MM.1S (cell line): ENCODE measurements at regions not wholly inside any gene's neighbourhood (a gene's known extent, or its start where the extent isn't known, plus 50 kb on each side); places are given as distances from the start of the nearest gene placed in this dataset.
"Not testable (repeated sequence)": the region's sequence is repeated elsewhere in the genome, so short reads cannot be mapped to it uniquely, and the experiment has no call there.

Source experiments
- DNase-seq: peaks from one replicate; pipeline ENCODE4 v3.0.0-alpha.2; 2015
- H2AFZ ChIP-seq: fragments of 300-600 bp; sonication (generic); 2 replicates; pipeline ENCODE4 v1.6.0; 2016; ENCODE audit warnings: antibody characterized with exemption, low read length
- H3F3A ChIP-seq: fragments of 300-600 bp; sonication (generic); 2 replicates; pipeline ENCODE4 v1.6.1; 2016; ENCODE audit warnings: mild to moderate bottlenecking, antibody characterized with exemption, low read length, moderate library complexity, mixed read lengths; ENCODE audit not compliant: insufficient read depth
- H3K27ac ChIP-seq: fragments of 300-600 bp; sonication (generic); 2 replicates; pipeline ENCODE4 v1.5.1; 2016; ENCODE audit warnings: mild to moderate bottlenecking, low read length
- H3K27me3 ChIP-seq: fragments of 300-600 bp; sonication (generic); replicated peaks from 2 replicates; pipeline ENCODE4 v1.6.0; 2016; ENCODE audit warnings: low read length; ENCODE audit not compliant: insufficient read depth
- H3K36me3 ChIP-seq: fragments of 300-600 bp; sonication (generic); replicated peaks from 2 replicates; pipeline ENCODE4 v1.6.1; 2016; ENCODE audit warnings: mild to moderate bottlenecking, low read length, mixed read lengths; ENCODE audit not compliant: insufficient read depth
- H3K4me1 ChIP-seq: fragments of 300-600 bp; sonication (generic); 2 replicates; pipeline ENCODE4 v1.6.1; 2016; ENCODE audit warnings: low read length, mixed read lengths
- H3K4me2 ChIP-seq: fragments of 300-600 bp; sonication (generic); 2 replicates; pipeline ENCODE4 v1.6.0; 2016; ENCODE audit warnings: low read depth, low read length
- H3K4me3 ChIP-seq: fragments of 300-600 bp; sonication (generic); 2 replicates; pipeline ENCODE4 v1.5.1; 2016; ENCODE audit warnings: low read length, mixed read lengths
- H3K79me2 ChIP-seq: fragments of 300-600 bp; sonication (generic); 2 replicates; pipeline ENCODE4 v1.6.1; 2016; ENCODE audit warnings: mixed run types, low read length, mixed read lengths
- H3K9ac ChIP-seq: fragments of 300-600 bp; sonication (generic); 2 replicates; pipeline ENCODE4 v1.6.1; 2016; ENCODE audit warnings: low read length, mixed read lengths
- H3K9me2 ChIP-seq: fragments of 300-600 bp; sonication (generic); replicated peaks from 2 replicates; pipeline ENCODE4 v1.6.1; 2016; ENCODE audit warnings: mild to moderate bottlenecking, low read length, mixed read lengths; ENCODE audit not compliant: insufficient read depth
- H3K9me3 ChIP-seq: fragments of 300-600 bp; sonication (generic); replicated peaks from 2 replicates; pipeline ENCODE4 v1.6.1; 2016; ENCODE audit warnings: mild to moderate bottlenecking, low read length, mixed read lengths; ENCODE audit not compliant: insufficient read depth
- H4K20me1 ChIP-seq: fragments of 300-600 bp; sonication (generic); 2 replicates; pipeline ENCODE4 v1.6.1; 2016; ENCODE audit warnings: mild to moderate bottlenecking, low read length, moderate library complexity, mixed read lengths; ENCODE audit not compliant: insufficient read depth
- CTCF ChIP-seq: fragments of 300-600 bp; sonication (generic); IDR thresholded peaks from 2 replicates; pipeline ENCODE4 v1.5.1; 2016; ENCODE audit warnings: antibody characterized with exemption, low read length, mixed read lengths
- EZH2 ChIP-seq: fragments of 300-600 bp; sonication (generic); optimal IDR thresholded peaks from 2 replicates; pipeline ENCODE3; 2017; ENCODE audit warnings: low read depth, mild to moderate bottlenecking, antibody characterized with exemption, low read length, mixed read lengths
- EZH2phosphoT487 ChIP-seq: fragments of 300-600 bp; sonication (generic); IDR thresholded peaks from 2 replicates; pipeline ENCODE4 v1.6.1; 2018; ENCODE audit warnings: antibody characterized with exemption, low read length

- no peak overlapping the region for H3K4me2 ChIP-seq
- no peaks in the 10 kb centered on the region for H3K9me3 ChIP-seq
- no peaks in the 10 kb centered on the region for H3F3A ChIP-seq
- H3K9me2 ChIP-seq = no peaks in the 10 kb centered on the region
- no peaks in the 10 kb centered on the region for H3K79me2 ChIP-seq
- H3K4me3 ChIP-seq = no peak overlapping the region
- no peak overlapping the region for H3K9ac ChIP-seq
- H4K20me1 ChIP-seq = no peaks in the 10 kb centered on the region
- no peak for DNase-seq
- TF ChIP-seq CTCF (no peak), EZH2 (no peak), EZH2phosphoT487 (no peak)
- no peak overlapping the region for H2AFZ ChIP-seq
- H3K27me3 ChIP-seq = no peaks in the 10 kb centered on the region
- H3K36me3 ChIP-seq = no peaks in the 10 kb centered on the region
- H3K4me1 ChIP-seq = no peaks in the 10 kb centered on the region
- H3K27ac ChIP-seq = no peak overlapping the region
Observed at GRCh38 chr13:80157261-80157932, 183.5 kb downstream of the SPRY2 start.

GRCh38 chr13:80152142-80152541 lies 188.8 kb downstream of the SPRY2 start:
- H3K9me3 ChIP-seq, H3K36me3 ChIP-seq, H3K79me2 ChIP-seq, H2AFZ ChIP-seq, H3K4me2 ChIP-seq, H3K4me3 ChIP-seq, H3K9ac ChIP-seq, H3F3A ChIP-seq, H4K20me1 ChIP-seq, H3K4me1 ChIP-seq, H3K27ac ChIP-seq, H3K27me3 ChIP-seq, DNase-seq, H3K9me2 ChIP-seq: not testable (repeated sequence)

- Histone ChIP-seq H2AFZ (no peak overlapping the region), H3K4me2 (no peak overlapping the region), H3K27ac (no peak overlapping the region), H3K4me1 (no peaks in the 10 kb centered on the region), H4K20me1 (no peaks in the 10 kb centered on the region), H3K79me2 (no peaks in the 10 kb centered on the region), H3K36me3 (no peaks in the 10 kb centered on the region), H3F3A (no peaks in the 10 kb centered on the region), H3K27me3 (no peaks in the 10 kb centered on the region), H3K9ac (no peak overlapping the region), H3K4me3 (no peak overlapping the region), H3K9me3 (no peaks in the 10 kb centered on the region), H3K9me2 (no peaks in the 10 kb centered on the region)
- no peak for DNase-seq
- no peak for TF ChIP-seq EZH2
- no peak for TF ChIP-seq EZH2phosphoT487
- TF ChIP-seq CTCF = no peak
Observed at GRCh38 chr13:80151016-80151415, 189.9 kb downstream of the SPRY2 start.

GRCh38 chr13:80149736-80150135 lies 191.2 kb downstream of the SPRY2 start:
- Histone ChIP-seq H2AFZ (no peak overlapping the region), H3F3A (no peaks in the 10 kb centered on the region), H3K36me3 (no peaks in the 10 kb centered on the region), H3K27me3 (no peaks in the 10 kb centered on the region), H3K4me1 (no peaks in the 10 kb centered on the region), H3K79me2 (no peaks in the 10 kb centered on the region), H3K9me3 (no peaks in the 10 kb centered on the region), H3K9me2 (no peaks in the 10 kb centered on the region), H3K9ac (no peak overlapping the region), H3K4me2 (no peak overlapping the region), H3K27ac (no peak overlapping the region), H4K20me1 (no peaks in the 10 kb centered on the region), H3K4me3 (no peak overlapping the region)
- TF ChIP-seq EZH2phosphoT487 (no peak), EZH2 (no peak), CTCF (no peak)
- no peak for DNase-seq
